Chondrocyte (in vitro differentiated cells): ENCODE measurements at regions not wholly inside any gene's neighbourhood (a gene's known extent, or its start where the extent isn't known, plus 50 kb on each side); places are given as distances from the start of the nearest gene placed in this dataset.

Experiments
- DNase-seq: peaks from one replicate; pipeline ENCODE4 v3.0.0; 2021; ENCODE audit warnings: mixed read lengths, low spot score
- H3K27ac Mint-ChIP-seq: one replicate; pipeline ENCODE4 v1.8.0; 2021; ENCODE audit warnings: mild to moderate bottlenecking, moderate library complexity, mixed read lengths; ENCODE audit not compliant: unreplicated experiment
- H3K27me3 Mint-ChIP-seq: 2 replicates; pipeline ENCODE4 v1.8.0; 2021; ENCODE audit warnings: low read depth, mixed read lengths
- H3K36me3 Mint-ChIP-seq: 2 replicates; pipeline ENCODE4 v1.8.0; 2021; ENCODE audit warnings: low read depth, mixed read lengths
- H3K4me1 Mint-ChIP-seq: 2 replicates; pipeline ENCODE4 v1.8.0; 2021; ENCODE audit warnings: low read depth, mild to moderate bottlenecking, mixed read lengths
- H3K4me3 Mint-ChIP-seq: one replicate; pipeline ENCODE4 v1.8.0; 2021; ENCODE audit warnings: mild to moderate bottlenecking, moderate library complexity, mixed read lengths; ENCODE audit not compliant: unreplicated experiment
- H3K9me3 Mint-ChIP-seq: 2 replicates; pipeline ENCODE4 v1.8.0; 2021; ENCODE audit warnings: low read depth, mixed read lengths
- TF ChIP-seq, protein P1 (sequence below): fragments of 200-600 bp; sonication (generic); IDR thresholded peaks from 2 replicates; pipeline ENCODE4 v1.5.0; 2021; ENCODE audit warnings: antibody characterized with exemption, mild to moderate bottlenecking, moderate library complexity

GRCh38 chr14:29126865-29127264 lies 360.3 kb downstream of the FOXG1 start:
- no peak for DNase-seq
- Mint-ChIP-seq H3K27ac (no peak overlapping the region), H3K4me3 (no peak overlapping the region), H3K9me3 (peaks cover 9% of the 10 kb centered on the region), H3K27me3 (no peaks in the 10 kb centered on the region), H3K36me3 (no peaks in the 10 kb centered on the region), H3K4me1 (no peaks in the 10 kb centered on the region)
- TF ChIP-seq, protein P1, sequence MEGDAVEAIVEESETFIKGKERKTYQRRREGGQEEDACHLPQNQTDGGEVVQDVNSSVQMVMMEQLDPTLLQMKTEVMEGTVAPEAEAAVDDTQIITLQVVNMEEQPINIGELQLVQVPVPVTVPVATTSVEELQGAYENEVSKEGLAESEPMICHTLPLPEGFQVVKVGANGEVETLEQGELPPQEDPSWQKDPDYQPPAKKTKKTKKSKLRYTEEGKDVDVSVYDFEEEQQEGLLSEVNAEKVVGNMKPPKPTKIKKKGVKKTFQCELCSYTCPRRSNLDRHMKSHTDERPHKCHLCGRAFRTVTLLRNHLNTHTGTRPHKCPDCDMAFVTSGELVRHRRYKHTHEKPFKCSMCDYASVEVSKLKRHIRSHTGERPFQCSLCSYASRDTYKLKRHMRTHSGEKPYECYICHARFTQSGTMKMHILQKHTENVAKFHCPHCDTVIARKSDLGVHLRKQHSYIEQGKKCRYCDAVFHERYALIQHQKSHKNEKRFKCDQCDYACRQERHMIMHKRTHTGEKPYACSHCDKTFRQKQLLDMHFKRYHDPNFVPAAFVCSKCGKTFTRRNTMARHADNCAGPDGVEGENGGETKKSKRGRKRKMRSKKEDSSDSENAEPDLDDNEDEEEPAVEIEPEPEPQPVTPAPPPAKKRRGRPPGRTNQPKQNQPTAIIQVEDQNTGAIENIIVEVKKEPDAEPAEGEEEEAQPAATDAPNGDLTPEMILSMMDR, result no peak

DNA sequence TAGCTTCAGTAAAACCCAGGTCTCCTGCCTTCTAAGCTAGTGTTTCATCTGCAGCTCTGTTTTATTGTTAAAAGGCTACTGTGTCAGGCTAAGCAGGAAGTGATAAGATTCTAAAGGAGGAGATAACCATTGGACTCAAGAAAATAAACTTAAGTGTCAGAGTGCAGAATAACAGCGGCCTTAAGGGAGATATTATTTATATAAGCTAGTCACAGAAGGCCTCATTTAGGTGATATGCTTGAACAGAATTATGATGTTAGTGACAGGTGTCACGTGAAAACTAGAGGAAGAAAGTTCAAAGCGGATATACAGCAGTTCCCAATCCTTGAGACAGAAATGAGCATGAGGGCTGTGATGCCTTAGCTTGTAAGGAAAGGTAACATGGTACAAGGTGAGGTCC lies 373.4 kb downstream of the FOXG1 start:
- TF ChIP-seq, protein P1, result no peak
- no peaks in the 10 kb centered on the region for H3K4me1 Mint-ChIP-seq
- DNase-seq, result no peak

DNA sequence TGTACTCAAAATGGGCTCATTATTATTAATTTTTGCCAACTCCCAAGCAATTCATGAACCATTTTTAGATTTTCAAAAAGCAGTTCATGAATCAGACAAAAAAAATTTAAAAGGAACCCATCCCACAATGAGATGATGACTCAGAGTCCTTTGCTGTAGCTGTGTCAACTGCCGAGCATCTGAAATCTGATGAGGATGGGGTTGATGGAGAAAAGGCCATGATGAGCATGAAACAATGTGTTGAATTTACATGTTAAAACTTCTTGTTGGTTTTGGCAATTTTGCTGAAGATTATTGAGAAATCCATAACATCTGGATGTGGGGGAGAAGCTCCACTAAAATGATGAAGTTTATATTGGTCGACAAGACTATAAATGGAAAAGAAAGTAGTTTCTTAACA lies 378.0 kb downstream of the FOXG1 start:
- Mint-ChIP-seq H3K27me3 (no peaks in the 10 kb centered on the region), H3K4me3 (no peak overlapping the region), H3K9me3 (peaks cover 3% of the 10 kb centered on the region), H3K4me1 (no peaks in the 10 kb centered on the region), H3K36me3 (no peaks in the 10 kb centered on the region), H3K27ac (no peak overlapping the region)
- DNase-seq, result no peak
- TF ChIP-seq, protein P1, result no peak

More for the DNA sequence above, 373.4 kb downstream of the FOXG1 start:
- no peak overlapping the region for H3K27ac Mint-ChIP-seq
- no peaks in the 10 kb centered on the region for H3K36me3 Mint-ChIP-seq
- H3K4me3 Mint-ChIP-seq, result no peak overlapping the region
- no peaks in the 10 kb centered on the region for H3K27me3 Mint-ChIP-seq
- peaks cover 17% of the 10 kb centered on the region for H3K9me3 Mint-ChIP-seq

DNA sequence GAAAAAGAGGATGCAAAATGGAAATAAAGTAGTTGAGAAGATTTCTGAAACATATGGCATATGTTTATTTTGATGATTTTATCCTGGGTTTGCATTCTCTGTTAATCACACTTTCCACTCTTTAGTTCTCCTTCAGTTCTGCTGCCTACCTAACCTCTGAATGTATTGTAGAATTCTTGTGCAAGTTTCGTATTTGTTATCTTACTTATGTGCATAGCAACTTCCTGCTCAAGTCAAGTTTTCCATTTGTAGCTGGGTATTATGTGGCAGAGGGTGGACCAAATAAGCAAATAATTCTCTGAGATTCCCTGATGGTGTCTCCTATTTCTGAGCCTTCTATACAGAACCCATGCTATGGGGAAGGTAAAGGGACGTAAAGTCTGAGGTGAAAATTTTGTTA lies 381.6 kb downstream of the FOXG1 start:
- H3K4me3 Mint-ChIP-seq, result no peak overlapping the region

GRCh38 chr14:29149798-29150197 lies 383.2 kb downstream of the FOXG1 start:
- no peak overlapping the region for H3K27ac Mint-ChIP-seq
- no peak overlapping the region for H3K4me3 Mint-ChIP-seq
- TF ChIP-seq, protein P1, result no peak
- H3K4me1 Mint-ChIP-seq, result no peaks in the 10 kb centered on the region
- peaks cover 14% of the 10 kb centered on the region for H3K9me3 Mint-ChIP-seq
- no peak for DNase-seq
- H3K27me3 Mint-ChIP-seq, result no peaks in the 10 kb centered on the region
- H3K36me3 Mint-ChIP-seq, result no peaks in the 10 kb centered on the region

More for the DNA sequence above, 381.6 kb downstream of the FOXG1 start:
- no peak for DNase-seq
- no peaks in the 10 kb centered on the region for H3K4me1 Mint-ChIP-seq
- TF ChIP-seq, protein P1, result no peak
- H3K36me3 Mint-ChIP-seq, result no peaks in the 10 kb centered on the region
- no peaks in the 10 kb centered on the region for H3K27me3 Mint-ChIP-seq
- H3K27ac Mint-ChIP-seq, result no peak overlapping the region
- peaks cover 14% of the 10 kb centered on the region for H3K9me3 Mint-ChIP-seq
